NB4 (cell line): ENCODE measurements at regions not wholly inside any gene's neighbourhood (a gene's known extent, or its start where the extent isn't known, plus 50 kb on each side); places are given as distances from the start of the nearest gene placed in this dataset.
"Not testable (repeated sequence)": the region's sequence is repeated elsewhere in the genome, so short reads cannot be mapped to it uniquely, and the experiment has no call there.

Experiments
- CTCF ChIP-seq: IDR thresholded peaks from one replicate; pipeline ENCODE4 v1.5.1; 2012; ENCODE audit warnings: low read depth, low read length
- MYC ChIP-seq: IDR thresholded peaks from 2 replicates; pipeline ENCODE4 v1.6.1; 2011; ENCODE audit warnings: low read depth, low read length
- POLR2A ChIP-seq: IDR thresholded peaks from 2 replicates; pipeline ENCODE4 v1.6.1; 2011; ENCODE audit warnings: mild to moderate bottlenecking; ENCODE audit not compliant: insufficient read length; ENCODE audit errors: extremely low read depth
- TF ChIP-seq, protein P1 (sequence below): IDR thresholded peaks from 2 replicates; pipeline ENCODE4 v1.6.1; 2011; ENCODE audit warnings: low read depth, low read length

GRCh38 chr1:120561767-120562166 lies 146.9 kb downstream of the NBPF8 start:
- not testable (repeated sequence) for TF ChIP-seq CTCF, POLR2A, MYC
- TF ChIP-seq, protein P1, sequence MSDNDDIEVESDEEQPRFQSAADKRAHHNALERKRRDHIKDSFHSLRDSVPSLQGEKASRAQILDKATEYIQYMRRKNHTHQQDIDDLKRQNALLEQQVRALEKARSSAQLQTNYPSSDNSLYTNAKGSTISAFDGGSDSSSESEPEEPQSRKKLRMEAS: not testable (repeated sequence)
